Astrocyte of the cerebellum (primary cell): ENCODE measurements at regions not wholly inside any gene's neighbourhood (a gene's known extent, or its start where the extent isn't known, plus 50 kb on each side); places are given as distances from the start of the nearest gene placed in this dataset.

ENCODE experiments used
- DNase-seq: peaks from one replicate; pipeline ENCODE4 v3.0.0-alpha.2; 2011; ENCODE audit warnings: low read depth
- H3K4me3 ChIP-seq: 2 replicates; pipeline ENCODE4 v1.5.1; 2011; ENCODE audit warnings: mild to moderate bottlenecking, low read depth, low read length, moderate library complexity
- CTCF ChIP-seq: IDR thresholded peaks from 2 replicates; pipeline ENCODE4 v1.5.1; 2012; ENCODE audit warnings: low read length, low read depth, moderate library complexity, mild to moderate bottlenecking; ENCODE audit errors: missing control alignments
- in situ Hi-C: cut with HindIII; loops from 2 replicates; pipeline ENCODE4 v1.10.0; 2017; ENCODE audit warnings: low sequenced_read_pairs

- TF ChIP-seq CTCF, result no peak
- no peak for DNase-seq
- in situ Hi-C loops, result no loop called here
- no peak overlapping the region for H3K4me3 ChIP-seq
These were observed 923.7 kb downstream of the PDHA2 start for GRCh38 chr4:96763546-96763945.

- H3K4me3 ChIP-seq, result no peak overlapping the region
- in situ Hi-C loops, result no loop called here
- DNase-seq, result no peak
- TF ChIP-seq CTCF, result no peak
These were observed 926.5 kb downstream of the PDHA2 start for GRCh38 chr4:96766359-96766758.

- DNase-seq, result no peak
- in situ Hi-C loops, result no loop called here
- no peak overlapping the region for H3K4me3 ChIP-seq
- TF ChIP-seq CTCF, result no peak
These were observed 928.1 kb downstream of the PDHA2 start for GRCh38 chr4:96767815-96768480.

GRCh38 chr4:96775501-96775900 is 935.6 kb downstream of the PDHA2 start:
- no peak for DNase-seq
- no peak for TF ChIP-seq CTCF
- in situ Hi-C loops, result no loop called here
- H3K4me3 ChIP-seq, result no peak overlapping the region

- in situ Hi-C loops, result no loop called here
- no peak for TF ChIP-seq CTCF
- no peak overlapping the region for H3K4me3 ChIP-seq
- DNase-seq, result no peak
These were observed 937.1 kb downstream of the PDHA2 start for GRCh38 chr4:96776920-96777527.

- in situ Hi-C loops, result no loop called here
- TF ChIP-seq CTCF, result no peak
- H3K4me3 ChIP-seq, result no peak overlapping the region
- no peak for DNase-seq
These were observed 944.4 kb downstream of the PDHA2 start for GRCh38 chr4:96784336-96784735.

- no peak for TF ChIP-seq CTCF
- H3K4me3 ChIP-seq, result no peak overlapping the region
- in situ Hi-C loops, result no loop called here
- DNase-seq, result no peak
These were observed 946.4 kb downstream of the PDHA2 start for GRCh38 chr4:96786306-96786705.
